B cell (primary cell): ENCODE measurements at regions not wholly inside any gene's neighbourhood (a gene's known extent, or its start where the extent isn't known, plus 50 kb on each side); places are given as distances from the start of the nearest gene placed in this dataset.

Experiments
- CTCF ChIP-seq: fragments of 200-600 bp; IDR thresholded peaks from one replicate; pipeline ENCODE4 v1.8.0; 2022; ENCODE audit warnings: antibody characterized with exemption, mild to moderate bottlenecking
- EZH2 ChIP-seq: IDR thresholded peaks from 2 replicates; pipeline ENCODE4 v1.6.1; 2012; ENCODE audit warnings: borderline replicate concordance, low read depth, mild to moderate bottlenecking, moderate library complexity, low read length; ENCODE audit not compliant: insufficient read depth, poor library complexity, severe bottlenecking

GRCh38 chr16:63890723-63891122 lies 1231.1 kb downstream of the CDH11 start:
- TF ChIP-seq EZH2 (no peak), CTCF (no peak)
